HG02840 (cell line): ENCODE measurements at regions not wholly inside any gene's neighbourhood (a gene's known extent, or its start where the extent isn't known, plus 50 kb on each side); places are given as distances from the start of the nearest gene placed in this dataset.

Source experiments
- ATAC-seq: cut with Tn5 transposase; IDR thresholded peaks from one replicate; pipeline ENCODE4 v1.9.1; 2021; ENCODE audit warnings: mild to moderate bottlenecking, moderate library complexity, moderate number of reproducible peaks; ENCODE audit not compliant: unreplicated experiment, low FRiP score

DNA sequence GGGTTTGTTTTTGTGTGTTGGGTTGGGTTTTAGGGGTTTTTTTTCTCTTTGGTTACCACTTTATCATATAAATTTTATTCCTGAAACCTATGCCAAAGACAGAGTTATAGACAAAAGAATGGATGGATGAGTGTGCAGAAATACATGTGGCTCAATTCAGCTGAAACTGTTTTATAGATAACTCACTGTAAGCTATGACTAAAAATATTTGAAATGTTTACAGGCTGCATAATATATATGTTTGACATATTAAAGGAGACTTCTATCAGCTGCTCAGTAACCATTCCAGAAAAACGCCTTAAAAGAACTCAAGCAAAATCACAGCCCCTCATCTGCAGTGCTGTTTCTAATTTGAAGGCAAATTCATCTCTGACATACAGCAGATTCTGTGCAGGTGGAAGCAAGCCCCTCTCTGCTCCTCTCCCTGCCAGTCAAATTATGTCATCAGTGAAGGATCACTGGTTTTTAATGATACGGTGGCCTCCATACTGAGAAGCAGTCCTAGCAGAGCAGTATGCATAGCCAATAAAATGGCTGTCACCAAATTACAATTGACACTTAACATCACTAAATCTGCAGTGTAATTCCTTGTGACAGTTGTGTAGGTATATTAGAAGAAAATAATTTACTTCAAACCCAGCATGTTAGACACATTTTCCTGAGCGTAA lies 301.6 kb downstream of the NR2F1-AS1 start:
- no peak for ATAC-seq

DNA sequence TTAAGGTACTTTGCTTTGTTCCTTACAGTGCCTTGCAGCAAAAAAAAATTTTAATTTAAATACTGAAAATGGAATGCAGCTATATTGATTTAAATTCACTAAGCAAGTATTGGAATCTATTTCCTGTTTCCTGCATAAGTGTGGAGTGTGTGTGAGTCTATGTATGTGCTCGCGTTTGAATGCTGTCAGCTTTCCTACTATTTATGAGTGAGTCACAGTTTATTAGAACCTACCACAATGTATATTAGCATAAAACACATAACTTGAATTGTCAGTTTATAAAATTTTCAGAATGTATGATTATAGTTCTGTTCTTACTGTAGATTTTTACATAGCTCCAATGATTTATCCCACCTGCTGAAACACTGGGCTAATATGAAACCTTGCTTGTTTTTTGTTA lies 302.1 kb downstream of the NR2F1-AS1 start:
- no peak for ATAC-seq

DNA sequence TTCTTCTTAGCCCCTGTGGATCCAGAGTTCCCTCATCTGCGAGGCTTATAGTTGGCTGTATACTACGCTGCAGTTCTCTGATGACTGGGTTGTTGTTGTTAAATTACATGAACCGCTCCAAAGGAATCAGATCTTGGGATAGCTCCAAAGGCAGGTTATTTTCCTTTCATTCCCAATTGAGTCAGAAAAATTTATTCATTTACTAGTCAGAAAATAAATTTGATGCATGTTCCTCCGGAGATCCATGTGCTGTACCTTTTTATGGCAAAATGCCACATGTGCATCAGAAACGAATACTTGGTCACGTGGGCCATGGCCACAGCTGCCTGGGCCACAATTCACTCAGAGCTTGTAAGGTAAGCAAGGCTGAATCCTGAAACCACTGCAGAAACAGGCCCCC lies 304.0 kb downstream of the NR2F1-AS1 start:
- ATAC-seq = no peak

DNA sequence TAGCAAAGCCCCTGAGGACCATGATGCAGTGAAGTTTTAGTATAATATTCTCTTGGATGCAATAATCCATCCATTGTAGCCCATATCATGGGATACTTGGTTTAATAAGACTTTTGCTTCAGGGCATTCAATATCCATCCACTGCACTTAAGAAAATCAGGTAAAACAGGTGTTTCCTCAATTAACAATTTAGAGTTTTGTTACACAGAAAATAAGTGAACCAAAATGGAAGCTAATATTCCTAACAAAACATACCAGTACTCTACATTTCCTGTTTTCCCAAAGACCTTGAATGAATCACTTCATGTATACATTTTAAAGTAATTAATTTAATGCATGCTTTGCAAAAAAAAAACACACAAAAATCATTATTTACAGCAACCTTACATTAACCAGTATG lies 305.6 kb downstream of the NR2F1-AS1 start:
- no peak for ATAC-seq

DNA sequence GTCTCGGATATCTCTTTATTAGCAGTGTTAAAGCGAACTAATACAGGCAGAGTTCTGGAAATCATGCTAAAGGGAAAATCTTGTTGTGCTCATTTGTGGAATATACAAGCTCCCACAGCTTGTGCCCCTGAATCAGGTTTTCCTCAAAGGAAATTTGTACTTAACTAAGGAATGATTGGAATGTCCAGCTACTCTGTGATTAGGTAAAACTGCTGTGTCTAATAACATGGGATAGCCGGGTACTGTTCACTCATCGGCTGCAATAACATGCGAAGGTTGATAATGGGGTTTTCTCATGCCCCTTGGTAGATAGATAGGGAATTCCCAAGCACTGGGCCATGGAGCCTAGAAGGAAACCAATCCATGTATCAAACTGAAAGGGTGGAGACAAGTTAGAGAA lies 306.7 kb downstream of the NR2F1-AS1 start:
- no peak for ATAC-seq

DNA sequence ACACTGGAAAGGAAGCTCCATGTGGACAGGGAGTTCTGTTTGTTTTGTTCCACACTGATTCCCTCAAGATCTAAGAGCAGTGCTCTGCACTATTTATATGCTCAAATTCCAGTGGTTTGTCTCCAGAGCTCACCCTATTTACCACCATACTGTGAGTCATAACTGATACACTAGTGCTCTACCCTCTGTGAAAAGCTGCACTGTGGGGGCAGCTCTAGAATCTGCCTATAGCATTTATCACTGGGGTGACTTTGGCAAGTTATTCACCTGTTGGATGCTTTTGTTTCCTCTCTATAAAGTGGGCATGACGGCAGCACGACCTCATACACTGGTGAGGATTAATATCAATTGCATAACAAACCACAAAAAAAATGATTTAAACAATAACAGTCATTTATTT lies 307.8 kb downstream of the NR2F1-AS1 start:
- no peak for ATAC-seq

DNA sequence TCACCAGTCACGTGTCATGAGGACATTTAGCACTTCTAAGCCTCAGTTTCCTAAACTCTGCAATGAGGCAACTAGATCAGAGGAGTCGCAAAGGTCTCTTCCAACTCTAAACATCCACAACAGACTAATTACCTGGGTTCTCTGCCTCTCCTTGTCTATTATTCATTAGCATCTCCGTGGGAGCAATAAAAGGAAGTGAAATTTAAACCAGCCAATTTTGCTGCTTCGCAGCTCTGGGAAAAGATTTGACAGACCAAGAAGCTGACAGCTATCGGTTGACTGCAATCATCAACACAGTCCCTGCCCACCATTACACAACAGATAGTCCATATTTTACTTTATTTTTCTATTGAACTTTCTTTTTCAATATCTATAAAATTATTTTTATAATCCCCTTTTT lies 308.9 kb downstream of the NR2F1-AS1 start:
- ATAC-seq = no peak

DNA sequence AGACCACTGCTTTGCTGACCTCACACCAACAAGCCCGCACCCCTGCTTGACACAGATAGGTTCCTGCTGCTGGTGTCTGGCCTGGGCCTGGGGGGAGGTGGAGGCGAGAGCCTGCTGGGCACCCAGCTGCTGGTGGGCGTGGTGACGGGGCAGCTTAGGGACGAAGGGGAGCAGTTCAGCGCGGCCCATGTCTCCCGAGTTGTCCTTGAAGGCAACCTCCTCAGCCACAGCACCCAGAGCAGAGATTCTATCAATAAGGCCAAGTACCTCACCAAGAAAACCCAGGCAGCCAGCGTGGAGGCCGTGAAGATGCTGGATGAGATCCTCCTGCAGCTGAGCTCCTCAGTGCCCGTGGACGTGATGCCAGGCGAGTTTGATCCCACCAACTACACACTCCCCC lies 313.3 kb downstream of the NR2F1-AS1 start:
- no peak for ATAC-seq

DNA sequence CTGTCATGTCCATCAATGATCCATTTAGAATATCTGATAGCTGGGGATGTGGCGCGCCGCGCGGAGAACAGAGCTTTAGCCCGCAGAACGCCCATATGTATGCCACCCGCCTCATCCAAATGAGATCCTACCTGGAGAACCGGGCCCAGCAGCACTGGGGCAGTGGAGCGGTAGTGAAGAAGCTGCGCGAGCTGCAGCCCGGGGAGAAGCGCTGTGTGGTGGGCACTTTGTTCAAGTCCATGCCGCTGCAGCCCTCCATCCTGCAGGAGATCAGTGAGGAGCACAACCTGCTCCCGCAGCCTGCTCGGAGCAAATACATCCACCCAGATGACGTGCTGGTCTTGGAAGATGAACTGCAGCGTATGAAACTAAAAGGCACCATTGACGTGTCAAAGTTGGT lies 313.7 kb downstream of the NR2F1-AS1 start:
- no peak for ATAC-seq

DNA sequence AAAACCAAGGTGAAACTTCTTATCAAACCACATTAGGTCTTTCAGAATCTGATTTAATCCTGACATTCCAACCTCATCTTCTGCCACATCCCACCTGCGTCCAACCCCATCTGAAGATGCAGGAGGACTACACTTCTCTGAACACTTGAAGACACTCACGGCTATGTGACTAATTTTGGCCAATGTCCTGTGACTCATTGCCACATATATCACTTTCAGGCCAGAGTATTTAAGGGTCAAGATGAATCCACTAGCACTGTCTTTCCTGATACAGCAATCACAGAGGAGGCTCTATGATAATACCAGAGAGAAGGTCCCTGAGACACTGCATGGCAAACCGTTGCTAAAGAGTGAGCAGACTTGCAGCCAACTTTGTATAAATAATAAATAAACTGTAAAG lies 323.4 kb downstream of the NR2F1-AS1 start:
- ATAC-seq = no peak

DNA sequence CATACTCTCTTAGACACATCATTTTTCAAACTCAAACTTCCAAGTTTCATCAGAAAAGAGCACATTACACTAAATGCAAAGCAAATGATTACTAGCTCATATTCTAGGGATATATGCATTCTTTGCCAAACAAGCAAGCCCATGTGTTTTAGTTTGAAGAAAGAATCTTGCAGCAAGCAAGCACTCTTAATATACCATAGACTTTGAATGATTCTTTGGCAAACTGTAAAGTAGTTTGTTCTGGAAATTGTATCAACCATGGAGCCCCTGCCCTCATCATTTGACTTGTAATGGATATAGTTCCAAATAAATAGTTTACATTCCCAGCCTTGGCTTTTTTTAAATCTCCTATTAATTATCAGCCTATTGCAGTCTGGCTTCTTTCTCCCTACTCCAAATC lies 325.2 kb downstream of the NR2F1-AS1 start:
- no peak for ATAC-seq

DNA sequence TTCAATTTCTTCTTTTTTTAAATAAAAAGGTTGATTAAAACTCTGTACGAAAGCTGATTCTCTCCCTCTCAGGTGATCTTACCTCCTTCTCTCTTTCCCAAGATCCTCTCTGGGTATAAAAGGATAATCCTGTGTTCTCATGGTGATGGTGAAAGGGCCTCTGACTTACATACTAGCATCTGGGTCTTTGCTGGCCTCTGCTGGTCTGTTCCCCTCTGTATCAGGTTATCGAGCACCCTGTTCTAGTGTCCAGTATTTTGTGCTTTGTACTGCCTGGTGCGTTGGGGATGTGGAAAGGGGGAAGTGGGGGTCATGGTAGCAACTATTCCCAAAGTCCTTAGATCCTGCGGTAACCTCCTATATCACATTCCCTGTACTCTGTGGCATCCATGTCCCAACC lies 328.9 kb downstream of the NR2F1-AS1 start:
- ATAC-seq = no peak

DNA sequence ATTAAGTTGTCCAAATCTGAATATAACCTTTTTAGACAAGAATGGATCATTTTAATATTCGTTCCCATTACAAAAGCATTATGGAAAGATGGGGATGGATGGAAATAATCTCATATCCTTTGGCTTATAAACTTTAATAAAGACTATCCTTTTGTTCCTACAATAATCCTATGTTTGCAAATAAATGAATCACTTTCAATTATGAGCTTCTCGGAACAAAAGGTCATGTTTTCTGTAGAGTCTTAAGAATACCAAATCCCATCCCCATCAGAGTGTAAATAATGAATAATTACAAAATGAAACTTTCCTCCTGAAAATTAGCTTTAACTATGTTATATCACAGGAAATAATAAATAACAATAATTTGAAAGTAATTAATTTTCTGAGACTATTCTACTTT lies 329.7 kb downstream of the NR2F1-AS1 start:
- no peak for ATAC-seq

DNA sequence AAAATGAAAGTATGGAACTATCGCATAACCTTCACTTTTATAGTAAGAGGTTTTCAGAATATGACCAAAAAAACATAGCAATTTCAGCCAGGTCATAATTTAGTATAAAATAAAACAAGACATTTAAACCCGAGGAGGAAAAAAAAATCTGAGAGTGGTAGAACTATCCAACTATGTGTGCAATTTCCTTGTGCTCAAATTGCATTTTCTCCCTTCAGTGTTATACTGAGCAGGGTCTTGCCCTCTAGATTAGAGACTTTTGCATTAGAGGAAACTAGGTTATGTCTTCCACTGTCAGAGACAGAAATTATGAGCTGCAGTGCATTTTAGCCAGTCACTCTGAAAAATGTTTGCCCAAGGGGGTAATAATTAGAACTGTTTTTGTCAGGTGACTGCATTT lies 330.6 kb downstream of the NR2F1-AS1 start:
- ATAC-seq = no peak

DNA sequence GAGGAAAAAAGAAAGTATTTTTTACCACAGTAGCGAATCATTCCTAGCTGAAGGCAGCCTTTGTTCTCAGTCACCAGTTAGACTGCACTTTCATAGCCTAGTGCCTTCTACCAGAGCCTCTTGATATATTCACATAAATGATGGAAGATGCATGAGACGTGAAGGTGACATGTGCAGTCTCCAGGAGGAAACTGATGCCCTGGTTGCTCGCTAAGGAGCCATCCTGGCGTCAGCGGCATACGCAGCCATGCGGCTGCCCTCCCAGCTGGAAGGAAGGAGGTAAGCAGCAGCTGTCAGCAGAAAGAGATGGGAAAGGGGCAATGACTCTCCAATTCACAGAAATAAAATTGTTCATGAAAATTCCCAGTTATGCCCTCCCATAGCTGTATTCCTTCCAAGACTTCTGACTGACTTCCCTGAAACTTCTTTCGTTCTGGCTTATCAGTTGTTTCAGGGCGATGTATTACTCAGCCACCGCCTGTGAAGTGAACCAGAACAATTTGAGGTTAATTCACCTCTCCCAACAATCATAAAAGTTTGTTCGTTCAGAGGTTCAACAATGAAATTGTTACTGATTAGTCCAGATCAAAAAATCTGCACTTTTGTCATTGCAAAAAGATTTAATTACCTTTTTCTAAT lies 331.2 kb downstream of the NR2F1-AS1 start:
- ATAC-seq = no peak

DNA sequence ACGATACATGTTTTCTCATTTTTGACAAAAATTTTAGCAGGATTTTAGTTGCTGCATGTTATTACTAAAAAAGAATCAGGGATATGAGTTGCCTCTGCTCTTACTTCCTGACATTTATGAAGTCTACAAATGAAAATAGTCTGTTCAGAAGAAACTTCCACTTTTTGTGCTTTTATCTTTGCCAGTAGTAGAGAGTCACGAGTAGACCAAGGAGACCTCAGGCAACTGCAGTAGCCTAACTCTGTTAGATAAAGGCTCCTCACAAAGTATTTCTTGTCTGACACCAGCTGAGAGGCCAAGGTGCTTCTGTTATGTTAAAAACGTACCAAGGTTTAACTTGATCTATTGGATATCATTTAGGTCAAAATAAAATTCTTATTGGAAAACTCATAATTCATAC lies 333.9 kb downstream of the NR2F1-AS1 start:
- ATAC-seq = no peak

DNA sequence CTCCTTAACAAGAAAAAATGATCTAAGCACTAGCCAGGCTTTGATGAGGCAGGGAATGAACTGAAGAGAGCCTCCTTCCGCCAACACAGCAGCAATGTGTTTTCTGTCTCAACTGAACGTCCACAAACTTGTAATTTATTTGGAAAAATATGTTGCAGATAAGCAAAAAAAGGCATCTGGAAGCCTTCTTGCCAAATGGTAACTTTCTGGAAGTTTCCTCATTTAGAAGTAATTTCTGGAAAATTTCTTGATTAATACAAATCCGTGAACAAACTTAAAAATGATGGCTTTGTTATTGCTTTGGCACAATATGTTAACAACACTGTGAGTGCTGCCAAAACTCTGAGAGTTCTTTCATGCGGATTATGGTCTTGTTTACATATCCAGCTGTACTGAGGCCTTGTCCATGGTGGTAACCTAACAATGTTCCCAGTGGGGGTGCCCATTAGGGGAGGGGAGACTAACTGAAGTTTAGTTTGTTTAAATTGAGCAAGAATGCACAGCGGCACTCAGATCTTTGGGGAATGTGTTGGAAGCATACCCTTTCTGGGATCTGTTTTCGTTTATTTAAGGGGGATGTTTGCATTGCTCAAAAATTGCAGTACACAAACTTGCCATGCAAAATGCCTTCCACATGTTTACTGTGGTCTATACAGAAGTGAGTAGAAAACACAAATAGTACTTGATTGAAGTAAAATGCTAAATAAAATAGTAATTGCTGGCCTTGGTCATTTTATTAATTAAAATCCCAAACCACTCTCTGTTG lies 334.7 kb downstream of the NR2F1-AS1 start:
- no peak for ATAC-seq

DNA sequence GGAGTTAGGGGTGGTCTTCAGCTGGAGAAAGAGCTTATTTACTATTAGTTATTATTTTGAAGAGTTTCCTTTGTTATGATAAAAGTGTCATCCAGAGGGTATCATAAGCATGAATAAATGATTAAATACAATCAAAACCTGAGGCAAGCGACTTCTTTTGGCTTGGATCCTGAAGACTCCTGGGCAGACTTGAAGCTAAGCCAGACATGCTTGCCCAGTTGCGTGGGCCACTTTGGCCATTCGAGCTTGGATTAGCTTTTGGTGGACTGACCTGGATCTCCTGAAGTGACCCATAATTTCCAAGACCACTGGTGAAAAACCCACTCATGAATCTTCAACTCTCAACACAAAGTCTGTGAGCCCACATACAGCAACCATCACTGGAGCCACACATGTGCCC lies 335.8 kb downstream of the NR2F1-AS1 start:
- ATAC-seq = no peak

DNA sequence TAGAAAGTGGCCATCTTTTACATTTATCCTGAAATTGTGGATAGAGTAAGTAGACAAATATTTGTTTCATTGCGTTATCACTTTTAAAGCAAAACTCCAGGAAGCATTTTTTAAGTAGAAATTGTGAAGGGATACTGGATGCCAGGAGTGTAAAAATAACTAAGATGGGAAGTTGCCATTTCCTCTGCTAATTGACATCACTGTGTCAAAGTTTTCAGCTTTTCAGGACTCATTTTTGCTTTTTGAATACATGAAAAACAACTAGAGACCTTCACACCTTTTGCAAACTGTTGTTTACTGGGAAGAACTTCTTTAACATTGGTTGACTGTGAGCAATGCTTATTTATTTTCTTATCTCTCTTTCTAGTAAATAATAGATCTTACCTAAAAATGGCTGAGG lies 337.5 kb downstream of the NR2F1-AS1 start:
- no peak for ATAC-seq

DNA sequence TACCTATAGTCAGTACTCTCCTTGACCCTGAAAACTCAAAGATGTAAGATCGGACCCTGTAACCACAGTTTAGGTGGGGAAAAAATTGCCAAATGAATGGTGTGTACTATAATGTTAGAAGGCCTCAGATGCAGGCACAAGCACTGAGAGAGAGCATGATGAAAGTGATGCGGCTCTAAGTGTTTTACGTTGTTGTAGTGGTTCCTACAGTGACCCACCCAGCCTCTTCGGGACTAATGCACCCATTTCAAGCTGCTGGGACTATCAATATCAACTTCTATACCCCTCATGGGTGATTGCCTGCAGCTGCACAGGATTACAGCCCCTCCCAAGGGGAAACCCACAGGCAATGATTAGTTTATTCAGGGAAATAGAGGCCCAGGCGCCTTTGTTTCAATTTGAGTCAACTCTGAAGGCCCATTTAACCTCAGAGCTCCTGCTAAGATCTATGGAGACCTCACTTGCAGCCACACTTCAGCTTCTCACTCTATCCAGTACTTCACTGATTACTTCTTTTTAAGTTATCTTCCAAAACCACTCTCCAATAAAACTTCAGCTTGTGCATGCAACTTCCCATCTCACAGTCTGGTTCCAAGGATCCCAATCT lies 340.7 kb downstream of the NR2F1-AS1 start:
- peak; percentile 67 for ATAC-seq

DNA sequence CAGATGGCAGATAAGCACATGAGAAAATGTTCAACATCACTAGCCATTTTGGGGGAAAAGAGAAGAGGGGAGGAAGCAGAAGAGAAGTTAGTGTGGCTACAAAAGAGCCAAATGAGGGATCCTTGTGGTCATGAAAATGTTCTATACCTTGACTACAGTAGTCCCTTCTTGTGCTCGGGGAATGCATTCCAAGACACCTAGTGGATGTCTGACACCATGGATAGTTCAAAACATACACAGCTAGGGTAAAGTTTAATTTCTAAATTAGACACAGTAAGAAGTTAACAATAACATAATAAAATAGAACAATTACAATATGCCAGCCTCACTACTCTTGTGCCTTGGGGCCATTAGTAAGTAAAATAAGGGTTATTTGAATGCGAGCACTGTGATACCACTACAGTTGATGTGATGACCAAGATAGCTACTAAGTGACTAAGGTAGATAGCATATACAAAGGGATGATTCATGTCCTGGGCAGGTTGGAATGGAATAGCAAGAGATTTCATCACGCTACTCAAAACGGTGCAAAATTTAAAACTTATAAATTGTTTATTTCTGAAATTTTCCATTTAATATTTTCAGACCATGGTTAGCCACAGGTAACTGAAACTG lies 344.1 kb downstream of the NR2F1-AS1 start:
- ATAC-seq = no peak
